Tibial nerve (tissue), 4 donors: ENCODE measurements at regions not wholly inside any gene's neighbourhood (a gene's known extent, or its start where the extent isn't known, plus 50 kb on each side); places are given as distances from the start of the nearest gene placed in this dataset.

Experiments used
- DNase-seq, 2 donors: peaks; one replicate each; pipeline ENCODE4 v3.0.0-alpha.2; 2019; ENCODE audit warnings: low spot score in 2 of 2
- H3K27ac ChIP-seq, 4 donors: fragments of 200-600 bp; sonication (generic) in 3 of 4; one replicate each; pipeline ENCODE4 v1.5.1; 2017 to 2019; ENCODE audit warnings: mild to moderate bottlenecking in 1 of 4
- H3K27me3 ChIP-seq, 2 donors: fragments of 200-600 bp; sonication (generic) in 1 of 2; one replicate each; pipeline versions ENCODE4 v1.5.1 to v1.6.0; 2017 to 2019
- H3K36me3 ChIP-seq, 3 donors: fragments of 200-600 bp; sonication (generic); one replicate each; pipeline ENCODE4 v1.5.1; 2018 to 2019
- H3K4me1 ChIP-seq, 4 donors: fragments of 200-600 bp; sonication (generic) in 3 of 4; one replicate each; pipeline ENCODE4 v1.5.1; 2017 to 2019
- H3K4me3 ChIP-seq, 4 donors: fragments of 200-600 bp; sonication (generic) in 3 of 4; one replicate each; pipeline ENCODE4 v1.5.1; 2017 to 2019; ENCODE audit warnings: mild to moderate bottlenecking in 1 of 4, moderate library complexity in 1 of 4
- H3K9me3 ChIP-seq, 4 donors: fragments of 200-600 bp; sonication (generic) in 3 of 4; one replicate each; pipeline ENCODE4 v1.5.1; 2017 to 2019
- CTCF ChIP-seq, 5 experiments: fragments of 200-600 bp in 3 of 5; fragments of 450-650 bp in 2 of 5; sonication (generic) in 3 of 5; IDR thresholded peaks; one replicate each; pipeline ENCODE4 v1.5.1; 2016 to 2019; ENCODE audit warnings: antibody characterized with exemption in 5 of 5, mild to moderate bottlenecking in 3 of 5, moderate library complexity in 2 of 5
- EP300 ChIP-seq, 2 donors: sonication (generic); formaldehyde crosslinking; IDR thresholded peaks; one replicate each; pipeline ENCODE4 v1.6.1; 2017; ENCODE audit warnings: antibody characterized with exemption in 2 of 2, mild to moderate bottlenecking in 1 of 2
- POLR2A ChIP-seq, 2 donors: fragments of 450-650 bp; IDR thresholded peaks; one replicate each; pipeline ENCODE4 v1.6.1; 2017; ENCODE audit warnings: antibody characterized with exemption in 2 of 2, mild to moderate bottlenecking in 2 of 2, moderate library complexity in 2 of 2
- WGBS, 2 donors: methylation state at CpG; one replicate each; pipeline ENCODE4 v1.1.5; 2018; 5-methylcytosine and 5-hydroxymethylcytosine counted together

DNA sequence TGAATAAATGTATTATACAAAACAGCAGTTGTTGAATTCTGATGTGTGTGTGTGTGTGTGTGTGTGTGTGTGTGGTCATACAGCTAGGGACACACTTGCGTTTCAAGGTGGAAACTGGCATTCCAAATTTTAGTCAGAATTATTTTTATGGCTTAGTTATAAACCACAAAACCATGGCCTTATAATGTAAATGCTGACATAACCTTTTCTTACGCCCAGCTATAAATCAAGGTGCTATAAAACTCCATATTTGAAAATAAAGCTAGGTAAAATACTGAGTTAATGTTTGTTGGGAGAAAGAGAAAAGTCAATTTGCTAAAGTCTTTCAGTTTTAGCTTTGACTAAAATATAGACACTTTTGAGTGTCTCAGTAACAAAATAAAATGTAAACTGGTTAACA lies 345.1 kb upstream of the NR3C2 start:
- DNase-seq = no peak
- WGBS, 2 donors = 88 to 90% methylated on average over 2 of the region's 2 CpGs
- no peaks in the 10 kb centered on the region for H3K9me3 ChIP-seq
- H3K4me1 ChIP-seq = peaks cover 0 to 15% (median 2%) of the 10 kb centered on the region in 4 donors
- TF ChIP-seq EP300 (IDR thresholded peaks at IDR 0.05) = no peak
- no peak overlapping the region for H3K4me3 ChIP-seq
- H3K36me3 ChIP-seq = no peaks in the 10 kb centered on the region
- no peak overlapping the region for H3K27ac ChIP-seq
- no peaks in the 10 kb centered on the region for H3K27me3 ChIP-seq

- DNase-seq = no peak
- Histone ChIP-seq H3K4me1 (peaks cover 0 to 15% (median 2%) of the 10 kb centered on the region in 4 donors), H3K9me3 (no peaks in the 10 kb centered on the region), H3K27me3 (no peaks in the 10 kb centered on the region), H3K36me3 (no peaks in the 10 kb centered on the region), H3K4me3 (no peak overlapping the region), H3K27ac (no peak overlapping the region)
- WGBS, 2 donors = 84 to 90% methylated on average over 5 of the region's 5 CpGs
- no peak for TF ChIP-seq CTCF (IDR thresholded peaks at IDR 0.05)
- no peak for TF ChIP-seq EP300 (IDR thresholded peaks at IDR 0.05)
- no peak for TF ChIP-seq POLR2A (IDR thresholded peaks at IDR 0.05)
Measured at GRCh38 chr4:148786699-148787098, 344.5 kb upstream of the NR3C2 start.

DNA sequence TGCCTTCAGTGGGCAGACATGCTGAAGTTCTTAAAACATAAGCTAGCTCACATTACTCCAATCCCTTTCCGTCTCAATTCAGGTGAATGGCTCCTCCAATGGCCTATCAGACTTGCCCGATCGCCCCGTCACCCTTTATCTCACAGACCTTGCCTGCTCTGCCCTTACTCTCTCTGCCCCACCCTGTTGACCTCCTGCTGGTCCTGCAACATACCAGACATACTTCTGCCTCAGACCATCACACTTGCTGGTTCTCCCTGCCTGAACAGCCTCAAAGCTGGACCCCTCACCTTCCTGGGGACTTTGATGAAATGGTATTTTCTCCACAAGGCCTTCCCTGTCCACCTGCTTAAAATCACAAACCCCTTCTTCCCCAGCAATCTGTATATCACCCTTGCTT lies 340.1 kb upstream of the NR3C2 start:
- Histone ChIP-seq H3K9me3 (no peaks in the 10 kb centered on the region), H3K4me1 (no peaks in the 10 kb centered on the region), H3K27me3 (no peaks in the 10 kb centered on the region), H3K27ac (no peak overlapping the region), H3K36me3 (no peaks in the 10 kb centered on the region), H3K4me3 (no peak overlapping the region)
- TF ChIP-seq CTCF (IDR thresholded peaks at IDR 0.05) = no peak
- TF ChIP-seq EP300 (IDR thresholded peaks at IDR 0.05) = no peak
- TF ChIP-seq POLR2A (IDR thresholded peaks at IDR 0.05) = no peak
- DNase-seq = no peak
- 72 to 87% methylated on average over 4 of the region's 4 CpGs for WGBS, 2 donors

GRCh38 chr4:148780426-148781005 lies 338.3 kb upstream of the NR3C2 start:
- WGBS, 2 donors = 85 to 91% methylated on average over 3 of the region's 3 CpGs

GRCh38 chr4:148779771-148780170 lies 337.6 kb upstream of the NR3C2 start:
- Histone ChIP-seq H3K4me1 (no peaks in the 10 kb centered on the region), H3K36me3 (no peaks in the 10 kb centered on the region), H3K9me3 (no peaks in the 10 kb centered on the region), H3K27ac (no peak overlapping the region), H3K4me3 (no peak overlapping the region), H3K27me3 (no peaks in the 10 kb centered on the region)
- WGBS, 2 donors = 91 to 94% methylated on average over 4 of the region's 4 CpGs
- DNase-seq = no peak
- TF ChIP-seq CTCF (IDR thresholded peaks at IDR 0.05) (no peak), POLR2A (IDR thresholded peaks at IDR 0.05) (no peak), EP300 (IDR thresholded peaks at IDR 0.05) (no peak)

More at GRCh38 chr4:148780426-148781005, 338.3 kb upstream of the NR3C2 start:
- no peaks in the 10 kb centered on the region for H3K36me3 ChIP-seq
- H3K9me3 ChIP-seq = no peaks in the 10 kb centered on the region
- no peak overlapping the region for H3K27ac ChIP-seq
- TF ChIP-seq EP300 (IDR thresholded peaks at IDR 0.05) = no peak
- no peak for TF ChIP-seq CTCF (IDR thresholded peaks at IDR 0.05)
- no peak for TF ChIP-seq POLR2A (IDR thresholded peaks at IDR 0.05)
- no peak overlapping the region for H3K4me3 ChIP-seq
- H3K27me3 ChIP-seq = no peaks in the 10 kb centered on the region
- DNase-seq = no peak
- H3K4me1 ChIP-seq = no peaks in the 10 kb centered on the region
